CD4-positive, CD25-positive, alpha-beta regulatory T cell (primary cell): ENCODE measurements at regions not wholly inside any gene's neighbourhood (a gene's known extent, or its start where the extent isn't known, plus 50 kb on each side); places are given as distances from the start of the nearest gene placed in this dataset.

Experiments used
- ATAC-seq, 2 donors: fragments of 150-1000 bp; cut with Tn5 transposase; one replicate each; pipeline ENCODE4 v1.10.0; 2021; ENCODE audit warnings: low read depth in 2 of 2, moderate number of reproducible peaks in 2 of 2, moderate library complexity in 1 of 2
- DNase-seq, 3 donors: peaks; one replicate each; pipeline versions ENCODE4 v3.0.0 to v3.0.0-alpha.2; 2012 to 2022; ENCODE audit warnings: mixed read lengths in 1 of 3
- H3K27ac ChIP-seq: one replicate; pipeline ENCODE4 v1.7.0; 2013; ENCODE audit warnings: mild to moderate bottlenecking, low read length; ENCODE audit not compliant: insufficient read depth, poor library complexity, severe bottlenecking
- H3K27me3 ChIP-seq: one replicate; pipeline ENCODE4 v1.7.0; 2013; ENCODE audit warnings: low read length; ENCODE audit not compliant: control insufficient read depth, insufficient read depth
- H3K36me3 ChIP-seq: one replicate; pipeline ENCODE4 v1.7.0; 2013; ENCODE audit warnings: mild to moderate bottlenecking, low read length, moderate library complexity; ENCODE audit not compliant: control insufficient read depth, insufficient read depth
- H3K4me1 ChIP-seq: 2 replicates; pipeline ENCODE4 v1.7.0; 2013; ENCODE audit warnings: mild to moderate bottlenecking, low read length; ENCODE audit not compliant: insufficient read depth, control insufficient read depth, poor library complexity, severe bottlenecking
- H3K4me3 ChIP-seq: one replicate; pipeline ENCODE4 v1.7.0; 2013; ENCODE audit warnings: low read depth, mild to moderate bottlenecking, low read length, moderate library complexity
- H3K9me3 ChIP-seq, 2 experiments: 1 replicate in 1 of 2; 2 replicates in 1 of 2; pipeline ENCODE4 v1.7.0; 2013; ENCODE audit warnings: low read length in 2 of 2, mild to moderate bottlenecking in 1 of 2, moderate library complexity in 1 of 2; ENCODE audit not compliant: control insufficient read depth in 2 of 2
- H3K27ac Mint-ChIP-seq, 3 donors: one replicate each; pipeline ENCODE4 v1.8.0; 2020 to 2022; ENCODE audit warnings: mild to moderate bottlenecking in 3 of 3, mixed read lengths in 3 of 3, moderate library complexity in 2 of 3
- H3K27me3 Mint-ChIP-seq: one replicate; pipeline ENCODE4 v1.8.0; 2022; ENCODE audit warnings: mild to moderate bottlenecking, mixed read lengths
- H3K36me3 Mint-ChIP-seq: one replicate; pipeline ENCODE4 v1.8.0; 2020; ENCODE audit warnings: mixed read lengths
- H3K4me1 Mint-ChIP-seq, 4 donors: one replicate each; pipeline ENCODE4 v1.8.0; 2020 to 2022; ENCODE audit warnings: mixed read lengths in 4 of 4, mild to moderate bottlenecking in 1 of 4
- H3K4me3 Mint-ChIP-seq, 4 donors: one replicate each; pipeline ENCODE4 v1.8.0; 2020 to 2022; ENCODE audit warnings: mild to moderate bottlenecking in 4 of 4, mixed read lengths in 4 of 4, moderate library complexity in 3 of 4
- H3K9me3 Mint-ChIP-seq, 7 donors: one replicate each; pipeline ENCODE4 v1.8.0; 2020 to 2022; ENCODE audit warnings: mixed read lengths in 7 of 7, mild to moderate bottlenecking in 3 of 7, moderate library complexity in 2 of 7

DNA sequence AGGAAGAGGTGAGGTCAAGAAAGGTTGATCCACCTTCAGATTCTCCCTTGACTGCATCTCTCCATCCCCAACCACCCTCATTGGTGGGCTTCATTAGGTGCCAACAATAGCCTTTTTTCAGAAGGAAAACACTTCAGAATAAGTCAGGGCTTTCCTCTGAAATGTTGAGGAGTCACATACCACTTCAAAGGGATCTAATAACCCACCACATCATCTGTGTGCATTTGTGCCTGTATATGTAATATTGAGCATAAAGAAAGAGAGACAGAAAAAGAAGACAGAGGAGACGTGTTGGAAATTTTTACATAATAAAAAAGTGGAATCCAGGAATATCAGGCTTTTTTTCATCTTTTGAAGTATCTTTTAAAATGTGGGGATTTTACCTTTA lies 209.1 kb upstream of the SLC7A11 start:
- Mint-ChIP-seq H3K27me3 (no peaks in the 10 kb centered on the region), H3K27ac (no peak overlapping the region), H3K9me3 (peaks cover 0 to 6% (median 0%) of the 10 kb centered on the region in 7 donors), H3K4me1 (no peaks in the 10 kb centered on the region), H3K4me3 (no peak overlapping the region), H3K36me3 (no peaks in the 10 kb centered on the region)
- no peaks in the 10 kb centered on the region for H3K9me3 ChIP-seq
- no peak overlapping the region for H3K4me3 ChIP-seq
- no peak overlapping the region for H3K27ac ChIP-seq
- no peaks in the 10 kb centered on the region for H3K4me1 ChIP-seq
- H3K36me3 ChIP-seq = no peaks in the 10 kb centered on the region
- H3K27me3 ChIP-seq = no peaks in the 10 kb centered on the region
- DNase-seq (no peak), ATAC-seq (no peak)

DNA sequence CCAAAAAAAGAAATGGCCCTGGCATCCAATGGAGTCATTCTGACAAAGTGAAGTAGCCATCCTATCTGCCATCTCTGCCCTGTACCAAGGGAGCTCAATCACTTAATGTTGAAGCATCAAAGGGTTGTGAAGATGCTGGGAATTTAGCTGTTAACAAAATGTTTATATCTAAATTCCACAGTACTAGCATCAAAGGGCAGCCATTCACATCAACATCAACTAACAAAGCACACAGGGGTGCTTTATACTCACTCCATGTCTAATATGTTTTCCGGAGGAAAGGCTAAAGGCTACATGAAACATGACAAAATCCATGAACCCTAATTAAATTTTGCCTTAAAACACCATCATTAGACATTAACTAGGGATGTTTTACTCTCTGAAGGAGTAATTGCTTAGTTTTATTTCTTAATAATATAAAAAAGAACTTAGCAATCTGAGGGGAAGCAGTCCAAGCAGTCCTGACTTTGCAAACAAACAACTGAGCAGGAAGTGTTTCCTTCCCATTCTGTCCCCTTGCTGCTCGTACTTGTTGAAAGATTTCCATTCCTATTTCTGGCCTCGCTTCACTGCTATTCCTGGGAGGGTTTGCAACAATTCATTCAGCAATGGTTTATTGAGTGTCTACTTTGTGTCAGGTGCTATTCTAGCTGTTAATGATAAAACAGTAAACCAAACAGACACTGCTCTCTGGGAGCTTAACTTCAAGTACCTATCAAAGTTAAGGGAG lies 208.6 kb upstream of the SLC7A11 start:
- no peaks in the 10 kb centered on the region for H3K4me1 ChIP-seq
- Mint-ChIP-seq H3K9me3 (peaks cover 0 to 6% (median 0%) of the 10 kb centered on the region in 7 donors), H3K36me3 (no peaks in the 10 kb centered on the region), H3K27ac (no peak overlapping the region), H3K4me3 (no peak overlapping the region), H3K27me3 (no peaks in the 10 kb centered on the region), H3K4me1 (no peaks in the 10 kb centered on the region)
- H3K9me3 ChIP-seq = no peaks in the 10 kb centered on the region
- ATAC-seq (no peak), DNase-seq (no peak)
- H3K36me3 ChIP-seq = no peaks in the 10 kb centered on the region
- no peak overlapping the region for H3K27ac ChIP-seq
- no peaks in the 10 kb centered on the region for H3K27me3 ChIP-seq
- H3K4me3 ChIP-seq = no peak overlapping the region

DNA sequence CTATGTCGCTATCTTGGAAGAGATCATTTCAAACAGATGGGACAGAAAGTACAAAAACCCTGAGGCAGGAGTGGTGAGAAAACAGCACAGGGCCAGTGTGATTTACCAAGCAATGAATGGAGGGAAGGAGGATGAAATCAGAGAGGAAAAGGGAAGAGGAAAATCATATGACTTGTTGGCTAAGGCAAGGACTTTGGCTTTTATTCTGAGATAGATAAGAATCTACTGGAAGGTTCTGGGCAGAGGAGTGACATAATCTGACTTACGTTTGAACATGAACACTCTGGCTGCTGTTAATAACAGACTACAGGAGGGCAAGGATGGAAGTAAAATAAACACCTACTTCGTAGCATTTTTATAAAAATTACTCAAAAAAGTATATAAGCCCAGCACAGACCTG lies 207.8 kb upstream of the SLC7A11 start:
- Mint-ChIP-seq H3K4me1 (no peaks in the 10 kb centered on the region), H3K27ac (no peak overlapping the region), H3K27me3 (no peaks in the 10 kb centered on the region), H3K9me3 (peaks cover 0 to 6% (median 0%) of the 10 kb centered on the region in 7 donors), H3K4me3 (no peak overlapping the region), H3K36me3 (no peaks in the 10 kb centered on the region)
- no peak overlapping the region for H3K27ac ChIP-seq
- H3K27me3 ChIP-seq = no peaks in the 10 kb centered on the region
- no peak overlapping the region for H3K4me3 ChIP-seq
- DNase-seq = no peak
- H3K9me3 ChIP-seq = no peaks in the 10 kb centered on the region
- no peak for ATAC-seq
- no peaks in the 10 kb centered on the region for H3K36me3 ChIP-seq
- H3K4me1 ChIP-seq = no peaks in the 10 kb centered on the region

DNA sequence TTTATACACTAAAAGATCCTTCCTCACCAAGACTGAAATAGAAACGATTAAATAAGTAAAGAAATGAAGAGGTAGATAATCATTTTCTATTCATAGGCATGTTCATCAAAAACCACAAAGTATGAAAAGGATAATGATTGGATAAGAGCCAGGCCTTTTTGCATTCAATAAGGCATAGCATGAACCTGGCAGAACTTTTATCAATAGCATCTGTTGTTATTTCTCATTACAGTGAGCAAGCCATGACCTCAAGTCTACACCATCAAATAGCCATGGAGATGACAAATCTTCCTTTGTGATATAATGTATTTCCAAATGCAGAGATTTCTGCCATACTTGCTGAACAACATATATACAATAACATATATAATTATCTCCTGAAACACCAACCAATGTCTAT lies 206.0 kb upstream of the SLC7A11 start:
- H3K27me3 ChIP-seq = no peaks in the 10 kb centered on the region
- no peaks in the 10 kb centered on the region for H3K4me1 ChIP-seq
- no peak overlapping the region for H3K27ac ChIP-seq
- no peaks in the 10 kb centered on the region for H3K36me3 ChIP-seq
- H3K36me3 Mint-ChIP-seq = no peaks in the 10 kb centered on the region
- DNase-seq = no peak
- no peak overlapping the region for H3K27ac Mint-ChIP-seq
- ATAC-seq = no peak
- no peak overlapping the region for H3K4me3 Mint-ChIP-seq
- H3K9me3 ChIP-seq = no peaks in the 10 kb centered on the region
- H3K27me3 Mint-ChIP-seq = no peaks in the 10 kb centered on the region
- H3K4me3 ChIP-seq = no peak overlapping the region
- H3K4me1 Mint-ChIP-seq = no peaks in the 10 kb centered on the region
- H3K9me3 Mint-ChIP-seq = peaks cover 0 to 6% (median 2%) of the 10 kb centered on the region in 7 donors

DNA sequence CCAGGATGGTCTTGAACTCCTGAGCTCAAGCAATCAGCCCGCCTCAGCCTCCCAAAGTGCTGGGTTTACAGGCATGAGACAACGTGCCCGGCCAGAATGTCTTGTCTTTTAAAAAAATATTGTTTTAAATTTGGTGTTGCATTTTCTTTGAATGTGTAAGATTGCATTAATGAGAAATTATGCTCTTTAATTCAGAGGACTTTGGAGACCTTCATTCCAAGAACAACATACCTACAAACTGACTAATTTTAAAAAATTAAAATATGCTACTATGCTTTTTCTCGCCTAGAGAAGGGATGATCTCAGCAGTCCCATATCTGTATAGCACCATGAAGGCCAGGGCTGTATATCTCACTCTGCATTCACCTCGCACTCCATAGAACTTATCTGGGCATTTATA lies 204.3 kb upstream of the SLC7A11 start:
- ATAC-seq (no peak), DNase-seq (no peak)
- H3K4me3 Mint-ChIP-seq = no peak overlapping the region
- Histone ChIP-seq H3K9me3 (no peaks in the 10 kb centered on the region), H3K36me3 (no peaks in the 10 kb centered on the region), H3K27ac (no peak overlapping the region), H3K4me1 (no peaks in the 10 kb centered on the region), H3K4me3 (no peak overlapping the region), H3K27me3 (no peaks in the 10 kb centered on the region)
- H3K36me3 Mint-ChIP-seq = no peaks in the 10 kb centered on the region
- no peaks in the 10 kb centered on the region for H3K27me3 Mint-ChIP-seq
- H3K27ac Mint-ChIP-seq = no peak overlapping the region
- peaks cover 0 to 8% (median 3%) of the 10 kb centered on the region in 7 donors for H3K9me3 Mint-ChIP-seq
- H3K4me1 Mint-ChIP-seq = no peaks in the 10 kb centered on the region

DNA sequence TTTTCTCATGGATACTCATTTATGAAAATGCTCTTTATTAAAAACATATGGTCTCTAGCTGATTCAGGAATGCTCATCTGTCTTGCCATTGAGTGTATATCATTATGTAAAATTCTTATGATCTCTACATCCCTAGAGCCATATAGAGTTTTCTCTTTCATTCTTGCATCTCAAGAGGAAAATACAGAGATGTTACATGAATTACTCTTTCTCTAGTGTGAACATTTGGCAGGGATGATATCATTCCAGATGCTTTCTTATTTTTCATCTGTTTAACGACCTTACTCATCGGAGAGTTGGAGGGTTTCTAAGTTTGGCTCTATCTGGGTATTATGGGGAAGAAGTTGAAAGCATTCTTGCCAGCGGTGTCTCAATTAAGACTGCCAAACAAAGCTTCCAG lies 202.9 kb upstream of the SLC7A11 start:
- Histone ChIP-seq H3K4me1 (no peaks in the 10 kb centered on the region), H3K27me3 (no peaks in the 10 kb centered on the region), H3K27ac (no peak overlapping the region), H3K4me3 (no peak overlapping the region), H3K9me3 (no peaks in the 10 kb centered on the region), H3K36me3 (no peaks in the 10 kb centered on the region)
- Mint-ChIP-seq H3K4me1 (no peaks in the 10 kb centered on the region), H3K4me3 (no peak overlapping the region), H3K36me3 (no peaks in the 10 kb centered on the region), H3K27ac (no peak overlapping the region), H3K9me3 (peaks cover 0 to 13% (median 7%) of the 10 kb centered on the region in 7 donors), H3K27me3 (no peaks in the 10 kb centered on the region)
- no peak for DNase-seq
- no peak for ATAC-seq

DNA sequence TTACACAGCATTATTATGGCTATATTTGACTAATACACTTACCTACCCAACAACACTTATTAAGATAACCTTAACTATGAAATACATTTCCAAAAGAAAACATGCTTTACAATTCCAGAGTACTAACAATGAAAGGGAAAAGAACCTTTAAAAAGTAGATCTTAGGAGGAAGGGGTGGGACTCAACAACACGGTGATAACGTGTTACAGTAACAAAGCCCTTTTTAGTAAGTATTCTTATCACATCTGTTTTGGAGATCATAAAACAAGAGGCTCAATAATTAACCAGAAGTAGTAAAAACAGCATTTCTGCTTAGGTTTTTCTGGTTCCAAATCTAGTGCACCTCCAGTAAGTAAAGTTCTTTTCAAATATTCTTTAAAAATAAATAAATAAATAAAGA lies 202.1 kb upstream of the SLC7A11 start:
- Mint-ChIP-seq H3K4me3 (no peak overlapping the region), H3K4me1 (no peaks in the 10 kb centered on the region), H3K36me3 (no peaks in the 10 kb centered on the region), H3K27ac (no peak overlapping the region), H3K9me3 (peaks cover 0 to 12% (median 7%) of the 10 kb centered on the region in 7 donors), H3K27me3 (no peaks in the 10 kb centered on the region)
- no peak overlapping the region for H3K4me3 ChIP-seq
- H3K27me3 ChIP-seq = no peaks in the 10 kb centered on the region
- ATAC-seq = no peak
- no peaks in the 10 kb centered on the region for H3K36me3 ChIP-seq
- H3K27ac ChIP-seq = no peak overlapping the region
- H3K4me1 ChIP-seq = no peaks in the 10 kb centered on the region
- no peaks in the 10 kb centered on the region for H3K9me3 ChIP-seq
- no peak for DNase-seq

DNA sequence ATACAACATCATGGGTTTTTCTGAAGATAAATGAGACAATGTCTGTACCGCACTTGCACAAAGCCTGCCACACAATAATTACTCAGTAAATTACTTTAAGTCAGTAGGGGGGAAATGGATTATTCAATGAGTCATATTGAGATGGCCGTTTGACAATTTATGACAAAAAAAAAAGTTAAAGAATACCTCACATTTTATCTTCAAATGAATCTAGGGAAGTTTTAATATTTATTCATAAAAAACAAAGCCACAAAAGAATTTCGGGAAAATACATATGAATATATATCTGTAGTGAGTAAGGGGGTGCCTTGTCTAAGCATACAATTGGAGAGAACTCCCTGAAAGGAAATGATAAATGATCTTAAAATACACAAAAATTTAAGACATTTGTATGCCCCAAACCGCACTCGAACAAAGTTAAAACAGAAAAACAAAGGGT lies 197.0 kb upstream of the SLC7A11 start:
- no peaks in the 10 kb centered on the region for H3K36me3 Mint-ChIP-seq
- DNase-seq = no peak
- H3K4me1 Mint-ChIP-seq = no peaks in the 10 kb centered on the region
- Histone ChIP-seq H3K27me3 (no peaks in the 10 kb centered on the region), H3K36me3 (no peaks in the 10 kb centered on the region), H3K4me3 (no peak overlapping the region), H3K9me3 (no peaks in the 10 kb centered on the region), H3K27ac (no peak overlapping the region), H3K4me1 (no peaks in the 10 kb centered on the region)
- H3K9me3 Mint-ChIP-seq = peaks cover 0 to 10% (median 6%) of the 10 kb centered on the region in 7 donors
- no peak for ATAC-seq
- H3K4me3 Mint-ChIP-seq = no peak overlapping the region
- no peak overlapping the region for H3K27ac Mint-ChIP-seq
- H3K27me3 Mint-ChIP-seq = no peaks in the 10 kb centered on the region
